Lower leg skin (tissue), 3 donors: ENCODE measurements at regions not wholly inside any gene's neighbourhood (a gene's known extent, or its start where the extent isn't known, plus 50 kb on each side); places are given as distances from the start of the nearest gene placed in this dataset.
"Not testable (repeated sequence)": the region's sequence is repeated elsewhere in the genome, so short reads cannot be mapped to it uniquely, and the experiment has no call there.

Experiments used
- POLR2A ChIP-seq, 2 donors: fragments of 450-650 bp; IDR thresholded peaks; one replicate each; pipeline ENCODE4 v1.6.1; 2016 to 2017; ENCODE audit warnings: antibody characterized with exemption in 2 of 2, mild to moderate bottlenecking in 1 of 2, moderate library complexity in 1 of 2
- TF ChIP-seq, protein P1 (sequence below), 3 donors: fragments of 450-650 bp; IDR thresholded peaks; one replicate each; pipeline ENCODE4 v1.5.1; 2016; ENCODE audit warnings: antibody characterized with exemption in 3 of 3, mild to moderate bottlenecking in 3 of 3, moderate library complexity in 2 of 3

DNA sequence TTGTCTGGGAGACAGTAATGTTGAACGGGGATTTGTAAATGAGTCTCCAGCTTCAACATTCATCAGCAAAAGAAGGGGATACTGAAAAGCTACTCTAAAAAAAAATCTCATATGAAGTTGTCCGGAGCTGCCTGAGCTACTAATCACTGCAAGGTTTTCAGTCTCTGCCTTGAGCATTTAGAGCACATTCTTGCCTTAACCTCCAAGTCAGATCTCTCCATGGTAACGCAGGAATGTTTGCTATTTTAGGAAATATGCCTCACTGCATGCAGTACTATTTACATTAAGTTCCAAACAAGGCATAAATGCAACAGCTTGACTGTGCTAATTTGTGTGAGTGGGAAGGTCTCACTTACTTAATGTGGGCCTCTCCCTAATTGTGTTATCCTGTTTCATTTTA lies 152.8 kb downstream of the NBPF8 start:
- not testable (repeated sequence) for TF ChIP-seq POLR2A (IDR thresholded peaks at IDR 0.05)
- TF ChIP-seq, protein P1, sequence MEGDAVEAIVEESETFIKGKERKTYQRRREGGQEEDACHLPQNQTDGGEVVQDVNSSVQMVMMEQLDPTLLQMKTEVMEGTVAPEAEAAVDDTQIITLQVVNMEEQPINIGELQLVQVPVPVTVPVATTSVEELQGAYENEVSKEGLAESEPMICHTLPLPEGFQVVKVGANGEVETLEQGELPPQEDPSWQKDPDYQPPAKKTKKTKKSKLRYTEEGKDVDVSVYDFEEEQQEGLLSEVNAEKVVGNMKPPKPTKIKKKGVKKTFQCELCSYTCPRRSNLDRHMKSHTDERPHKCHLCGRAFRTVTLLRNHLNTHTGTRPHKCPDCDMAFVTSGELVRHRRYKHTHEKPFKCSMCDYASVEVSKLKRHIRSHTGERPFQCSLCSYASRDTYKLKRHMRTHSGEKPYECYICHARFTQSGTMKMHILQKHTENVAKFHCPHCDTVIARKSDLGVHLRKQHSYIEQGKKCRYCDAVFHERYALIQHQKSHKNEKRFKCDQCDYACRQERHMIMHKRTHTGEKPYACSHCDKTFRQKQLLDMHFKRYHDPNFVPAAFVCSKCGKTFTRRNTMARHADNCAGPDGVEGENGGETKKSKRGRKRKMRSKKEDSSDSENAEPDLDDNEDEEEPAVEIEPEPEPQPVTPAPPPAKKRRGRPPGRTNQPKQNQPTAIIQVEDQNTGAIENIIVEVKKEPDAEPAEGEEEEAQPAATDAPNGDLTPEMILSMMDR (IDR thresholded peaks at IDR 0.05) = not testable (repeated sequence)
